CD4-positive, alpha-beta T cell treated with Interleukin-2 at 100 ng/mL for 4 hours (primary cell): ENCODE measurements at regions not wholly inside any gene's neighbourhood (a gene's known extent, or its start where the extent isn't known, plus 50 kb on each side); places are given as distances from the start of the nearest gene placed in this dataset.
"Not testable (repeated sequence)": the region's sequence is repeated elsewhere in the genome, so short reads cannot be mapped to it uniquely, and the experiment has no call there.

Source experiments
- DNase-seq: peaks from one replicate; pipeline ENCODE4 v3.0.0-alpha.2; 2020; ENCODE audit warnings: low spot score

GRCh38 chr6:167229586-167229985 lies 61.5 kb upstream of the UNC93A start:
- no peak for DNase-seq

DNA sequence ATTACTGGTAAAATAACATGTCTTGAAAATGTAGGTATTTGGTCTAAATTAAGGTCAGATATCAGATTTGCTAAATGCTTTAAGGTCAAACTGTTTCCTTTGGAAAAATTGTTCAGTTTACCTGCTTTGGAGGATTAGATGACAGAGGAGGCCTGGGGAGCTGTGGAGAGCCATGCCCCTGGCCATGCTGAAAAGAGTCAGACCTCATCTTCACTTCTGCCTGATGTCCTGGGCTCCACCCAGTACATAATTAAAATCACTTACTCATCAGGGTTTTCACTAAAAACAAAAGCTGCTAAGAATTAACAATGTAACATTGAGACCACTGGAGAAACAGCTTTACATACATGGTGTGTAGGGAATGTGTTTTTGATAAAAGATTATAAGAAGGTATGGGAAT lies 60.8 kb upstream of the UNC93A start:
- no peak for DNase-seq

DNA sequence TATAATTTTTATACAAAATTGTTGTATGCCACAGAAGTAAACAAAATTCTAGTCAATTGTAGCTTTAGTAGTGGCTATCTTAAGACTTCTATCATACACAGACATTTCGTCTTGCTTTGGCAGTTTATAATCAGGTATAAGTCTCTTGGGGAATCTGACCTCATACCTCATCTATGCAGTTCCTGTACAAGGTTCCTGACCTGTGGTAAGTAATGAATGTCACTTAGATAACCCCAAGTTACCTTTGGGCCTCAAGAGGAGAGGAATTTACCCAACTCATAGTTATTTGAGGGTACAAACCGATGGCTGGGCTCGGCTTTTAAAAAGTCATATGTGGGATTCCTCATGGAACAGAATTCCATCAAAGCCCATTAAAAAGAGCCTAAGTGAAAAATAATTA lies 58.8 kb upstream of the UNC93A start:
- DNase-seq, result no peak

DNA sequence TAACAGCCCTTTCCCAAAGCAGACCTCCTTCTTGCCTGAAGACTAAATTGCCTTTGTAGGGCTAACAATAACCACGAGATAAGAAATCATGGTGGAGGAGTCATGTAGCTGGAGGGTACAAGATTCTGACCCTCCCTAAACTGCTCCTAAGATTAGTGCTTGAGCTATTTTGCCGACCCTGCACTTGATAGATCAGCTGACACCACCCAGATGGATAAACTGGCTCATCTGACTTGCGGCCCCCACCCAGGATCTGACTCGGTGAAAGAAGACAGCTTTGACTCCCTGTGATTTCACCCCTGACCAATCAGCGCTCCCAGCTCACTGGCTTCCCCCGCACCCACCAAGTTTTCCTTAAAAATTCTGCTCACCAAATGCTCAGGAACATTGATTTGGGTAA lies 57.6 kb upstream of the UNC93A start:
- DNase-seq, result no peak

DNA sequence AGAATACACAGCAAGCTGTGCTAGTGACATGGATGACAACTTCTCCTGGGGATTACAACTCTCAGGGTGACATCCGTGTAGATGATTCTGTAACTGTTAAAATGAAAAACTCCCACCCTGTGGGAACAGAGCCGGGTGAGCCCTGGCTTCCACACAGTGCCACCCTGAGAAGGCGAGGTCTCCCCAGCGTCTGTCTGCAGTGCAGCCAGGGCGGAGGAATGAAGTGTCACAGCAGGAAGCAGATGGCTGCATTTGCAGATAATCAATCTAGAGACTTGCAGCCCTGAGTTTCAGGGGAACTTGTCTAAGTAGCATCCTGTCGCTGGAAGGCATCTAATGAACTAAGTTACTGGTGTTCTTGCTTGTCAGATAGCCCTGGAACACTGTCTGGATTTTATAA lies 56.5 kb upstream of the UNC93A start:
- not testable (repeated sequence) for DNase-seq

- no peak for DNase-seq
These were observed 56.1 kb upstream of the UNC93A start for GRCh38 chr6:167235005-167235404.

- no peak for DNase-seq
These were observed 55.5 kb upstream of the UNC93A start for GRCh38 chr6:167235421-167236238.

- no peak for DNase-seq
These were observed 54.9 kb upstream of the UNC93A start for GRCh38 chr6:167236239-167236571.

GRCh38 chr6:167237438-167238145 lies 53.5 kb upstream of the UNC93A start:
- DNase-seq, result no peak

GRCh38 chr6:167238146-167238693 lies 52.9 kb upstream of the UNC93A start:
- DNase-seq, result no peak

DNA sequence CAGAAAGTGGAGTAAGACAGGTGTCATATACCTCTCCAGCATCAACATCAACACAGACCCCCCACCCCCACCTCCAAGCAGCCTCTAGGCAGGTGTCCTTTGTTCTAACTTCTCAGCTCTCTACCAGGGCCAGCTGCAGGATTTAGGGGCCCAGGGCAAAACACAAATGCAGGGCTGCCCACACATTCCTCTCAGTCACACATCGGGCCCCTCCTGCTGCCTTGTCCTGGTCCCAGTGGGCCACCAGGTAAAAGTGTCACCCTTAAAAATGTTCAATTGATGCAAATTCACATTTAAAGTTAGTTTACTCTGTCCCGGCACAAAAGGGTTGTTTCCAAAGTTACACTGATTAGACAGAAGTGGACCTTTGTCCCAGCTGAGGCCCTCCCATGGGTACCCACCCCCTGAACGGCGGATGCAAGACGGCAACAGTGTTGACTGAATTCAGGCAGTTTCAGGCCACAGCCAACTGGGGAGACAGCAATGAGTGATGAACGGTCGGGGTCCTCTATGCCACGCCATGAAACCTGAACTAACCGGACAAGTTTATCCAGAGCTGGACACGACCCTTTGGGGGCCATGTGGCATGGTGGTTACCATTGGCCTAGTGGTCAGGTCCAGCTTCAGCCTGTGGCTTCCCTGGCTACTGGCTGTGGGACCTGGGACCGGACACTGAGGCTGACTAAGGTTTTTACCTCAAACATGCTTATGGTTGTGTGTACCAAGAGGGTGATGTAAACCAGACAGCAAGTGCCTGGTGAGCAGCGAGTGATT lies 52.2 kb upstream of the UNC93A start:
- DNase-seq, result no peak

DNA sequence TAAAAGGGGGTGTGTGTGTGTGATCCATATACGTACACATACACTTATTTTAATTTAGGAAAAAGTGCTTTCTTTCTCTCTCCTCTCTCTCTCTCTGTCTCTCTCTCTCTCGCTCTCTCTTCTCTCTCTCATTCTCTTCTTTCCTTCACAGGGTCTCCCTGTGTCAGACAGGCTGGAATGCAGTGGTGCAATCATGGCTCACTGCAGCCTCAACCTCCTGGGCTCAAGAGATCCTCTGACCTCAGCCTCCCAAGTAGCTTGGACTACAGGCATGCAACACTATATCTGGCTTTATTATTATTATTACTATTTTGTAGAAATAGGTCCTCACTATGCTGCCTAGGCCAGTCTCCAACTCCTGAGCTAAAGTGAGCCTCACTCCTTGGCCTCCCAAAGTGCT lies 51.6 kb upstream of the UNC93A start:
- not testable (repeated sequence) for DNase-seq

GRCh38 chr6:167240034-167240541 lies 51.0 kb upstream of the UNC93A start:
- DNase-seq, result no peak
